GM03348 (cell line): ENCODE measurements at regions not wholly inside any gene's neighbourhood (a gene's known extent, or its start where the extent isn't known, plus 50 kb on each side); places are given as distances from the start of the nearest gene placed in this dataset.
"Not testable (repeated sequence)": the region's sequence is repeated elsewhere in the genome, so short reads cannot be mapped to it uniquely, and the experiment has no call there.

Experiments used
- DNase-seq: peaks from one replicate; pipeline ENCODE4 v3.0.0; 2012; ENCODE audit warnings: low spot score

GRCh38 chr10:38209332-38209731 lies 115.2 kb downstream of the ZNF37A start:
- no peak for DNase-seq

- DNase-seq = not testable (repeated sequence)
These were observed 115.6 kb downstream of the ZNF37A start for GRCh38 chr10:38209748-38210147.

GRCh38 chr10:38212460-38212859 lies 118.3 kb downstream of the ZNF37A start:
- no peak for DNase-seq

DNA sequence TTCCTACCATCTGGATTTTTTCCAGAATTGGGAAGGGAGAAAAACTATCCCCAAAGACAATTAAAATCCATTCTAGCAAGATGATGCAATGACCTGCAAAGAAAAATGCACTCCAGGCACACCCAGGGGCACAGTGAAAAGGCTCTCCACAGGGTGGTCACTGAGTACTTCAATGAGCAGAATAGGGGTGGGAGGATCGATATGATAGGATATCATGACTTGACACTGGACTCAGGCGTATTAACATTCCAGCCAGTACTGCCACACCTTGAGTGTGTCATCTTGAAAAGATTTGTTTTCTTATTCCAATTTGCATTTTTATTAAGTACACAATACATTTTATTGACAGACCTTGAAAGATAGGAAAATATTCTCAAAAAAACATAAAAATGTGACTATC lies 132.2 kb downstream of the ZNF37A start:
- DNase-seq = no peak

DNA sequence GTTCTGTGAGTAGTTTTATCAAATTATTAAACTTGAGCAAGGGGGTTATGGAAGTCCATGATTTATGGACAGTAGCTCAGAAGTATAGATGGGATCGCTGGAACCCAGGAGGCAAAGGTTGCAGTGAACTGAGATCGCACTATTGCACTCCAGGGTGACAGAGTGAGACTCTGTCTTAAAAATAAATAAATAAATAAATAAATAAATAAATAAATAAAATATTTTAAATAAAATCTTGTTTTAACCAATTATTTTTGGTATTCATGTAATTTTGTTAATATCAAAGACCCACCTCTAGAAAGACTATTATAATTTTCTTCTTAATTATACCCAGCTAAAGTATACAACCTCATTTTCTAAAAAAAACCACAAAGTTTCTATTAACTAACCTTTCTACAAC lies 134.3 kb downstream of the ZNF37A start:
- no peak for DNase-seq

- DNase-seq = not testable (repeated sequence)
These were observed 144.3 kb downstream of the ZNF37A start for GRCh38 chr10:38238479-38238878.

GRCh38 chr10:38242061-38242649 lies 148.0 kb downstream of the ZNF37A start:
- DNase-seq = not testable (repeated sequence)

- DNase-seq = not testable (repeated sequence)
These were observed 154.0 kb downstream of the ZNF37A start for GRCh38 chr10:38248113-38248512.

DNA sequence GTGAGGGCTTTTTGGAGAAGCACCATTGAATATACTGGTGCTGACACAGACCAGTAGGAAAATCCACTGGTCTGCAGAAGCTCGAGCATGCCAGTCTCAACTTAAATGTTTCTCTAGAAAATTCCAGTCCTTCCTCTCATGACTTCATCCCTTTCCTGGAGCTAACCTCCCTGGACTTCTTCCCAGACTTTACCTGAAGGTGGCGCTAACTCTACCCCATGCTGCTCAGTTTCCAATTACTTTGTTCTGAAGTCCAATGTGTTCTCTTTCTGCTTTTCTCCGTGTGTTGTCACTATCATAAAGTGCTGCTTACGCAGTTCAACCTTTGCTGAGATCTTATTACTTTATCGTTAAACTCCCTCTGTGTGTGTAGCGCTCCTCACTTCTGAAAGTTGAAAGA lies 158.4 kb downstream of the ZNF37A start:
- not testable (repeated sequence) for DNase-seq

- DNase-seq = not testable (repeated sequence)
These were observed 173.4 kb downstream of the ZNF37A start for GRCh38 chr10:38267555-38267954.

DNA sequence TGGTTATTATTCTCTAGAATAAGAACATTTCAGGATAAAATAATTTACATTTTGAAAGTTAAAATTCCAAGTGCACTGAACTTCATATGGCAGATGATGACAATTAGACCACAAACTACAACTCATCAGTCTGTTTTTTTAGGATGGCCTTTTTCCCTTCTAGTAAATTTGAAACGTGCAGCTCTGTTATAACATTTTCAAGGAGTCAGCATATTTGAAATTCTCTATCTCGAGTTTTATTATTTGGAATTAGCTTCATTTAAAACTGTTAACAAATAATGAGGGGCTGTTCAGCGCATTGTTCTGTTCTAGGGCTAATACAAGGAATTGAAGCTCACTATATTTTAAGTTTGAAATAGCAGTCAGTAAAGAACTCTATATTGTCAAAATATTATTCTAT lies 176.9 kb downstream of the ZNF37A start:
- DNase-seq = not testable (repeated sequence)

DNA sequence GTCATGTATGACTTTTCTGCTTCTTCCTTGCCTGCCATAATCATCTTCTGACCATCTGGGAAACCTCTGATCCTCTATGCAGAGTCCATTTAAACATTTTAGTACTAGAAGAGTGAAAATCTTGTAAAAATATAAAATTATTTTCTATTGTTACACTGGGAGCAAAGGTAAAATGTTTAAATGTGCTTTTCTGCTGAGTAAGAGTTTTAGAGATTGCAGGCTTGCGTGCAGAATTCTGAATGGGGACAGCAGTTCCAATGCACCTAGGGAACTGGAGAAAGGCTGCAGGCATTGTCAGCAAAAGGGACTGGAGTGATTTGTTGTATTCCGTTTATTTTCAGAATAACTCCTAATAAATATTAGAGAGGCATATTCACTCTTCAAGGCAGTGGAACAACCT lies 180.7 kb downstream of the ZNF37A start:
- not testable (repeated sequence) for DNase-seq

- not testable (repeated sequence) for DNase-seq
These were observed 198.4 kb downstream of the ZNF37A start for GRCh38 chr10:38292560-38292959.

GRCh38 chr10:38310111-38310510 lies 216.0 kb downstream of the ZNF37A start:
- not testable (repeated sequence) for DNase-seq

DNA sequence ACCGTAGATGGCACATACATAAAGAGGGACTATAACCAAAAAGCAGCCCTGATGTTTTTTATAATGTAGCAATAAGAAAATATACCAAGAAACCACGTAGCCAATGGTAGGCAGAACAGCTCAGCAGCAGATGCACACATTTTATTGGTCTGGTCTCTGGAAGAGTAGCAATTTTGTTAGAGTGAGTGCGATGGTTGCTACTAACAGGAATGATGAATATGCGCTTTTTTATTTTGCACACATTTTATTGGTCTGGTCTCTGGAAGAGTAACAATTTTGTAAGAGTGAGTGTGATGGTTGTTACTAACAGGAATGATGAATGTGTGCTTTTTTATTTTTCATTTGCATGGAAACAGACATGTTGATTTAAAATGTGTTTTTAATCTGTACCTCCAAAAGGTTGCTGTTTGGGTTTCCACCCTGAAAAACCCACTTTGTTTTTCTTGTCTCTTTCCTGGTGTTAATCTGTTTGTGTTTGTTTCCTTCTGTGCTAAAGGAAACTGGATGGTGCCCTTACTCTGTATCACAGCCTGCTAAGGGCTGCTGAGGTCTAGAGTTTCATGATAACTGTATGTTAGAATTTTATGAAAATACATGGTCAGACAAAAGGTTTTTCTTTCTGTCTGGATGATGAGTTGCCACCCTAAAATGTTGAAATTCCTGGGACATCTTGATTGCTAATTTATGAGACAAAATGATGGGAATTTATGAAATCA lies 221.1 kb downstream of the ZNF37A start:
- not testable (repeated sequence) for DNase-seq

DNA sequence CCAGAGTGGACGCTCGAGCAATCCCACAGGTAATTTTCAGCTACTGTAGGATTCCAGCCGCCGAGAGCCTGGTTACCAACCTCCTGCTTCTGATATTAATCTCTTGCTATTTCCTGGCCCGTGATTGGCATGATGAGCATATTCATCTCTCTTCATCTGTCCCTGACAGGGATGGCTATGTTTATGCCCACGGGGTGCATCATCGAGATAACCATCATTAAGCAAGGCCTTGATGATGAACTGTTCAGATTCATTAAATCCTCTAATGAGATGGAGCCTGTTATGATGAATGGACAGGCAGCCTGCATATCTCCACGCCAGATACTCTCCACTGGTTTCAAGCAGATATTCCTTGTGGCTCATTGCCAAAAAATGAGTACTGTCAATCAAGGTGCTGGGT lies 227.3 kb downstream of the ZNF37A start:
- DNase-seq = not testable (repeated sequence)

- DNase-seq = not testable (repeated sequence)
These were observed 236.2 kb downstream of the ZNF37A start for GRCh38 chr10:38330306-38330705.

- not testable (repeated sequence) for DNase-seq
These were observed 237.0 kb downstream of the ZNF37A start for GRCh38 chr10:38331106-38331505.

- not testable (repeated sequence) for DNase-seq
These were observed 239.6 kb downstream of the ZNF37A start for GRCh38 chr10:38333699-38334098.

DNA sequence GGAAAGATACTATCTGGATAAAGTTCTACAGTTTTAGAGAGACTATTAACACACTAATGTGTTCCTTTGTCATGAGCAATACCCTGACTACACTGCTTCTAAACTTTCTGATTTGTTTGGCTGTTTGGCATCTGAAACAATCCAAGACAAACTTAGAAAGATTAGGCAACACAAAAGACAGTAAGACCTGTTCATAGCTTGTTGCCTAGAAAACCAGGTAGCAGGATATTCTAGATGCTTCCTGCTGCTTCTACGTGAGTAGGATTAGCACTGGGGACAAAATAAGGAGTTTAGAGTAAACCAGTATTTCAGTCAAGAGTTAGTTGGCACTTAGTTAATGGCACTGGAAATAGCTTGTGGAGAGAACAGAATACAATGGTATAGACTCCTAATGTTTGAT lies 256.5 kb downstream of the ZNF37A start:
- DNase-seq = not testable (repeated sequence)

DNA sequence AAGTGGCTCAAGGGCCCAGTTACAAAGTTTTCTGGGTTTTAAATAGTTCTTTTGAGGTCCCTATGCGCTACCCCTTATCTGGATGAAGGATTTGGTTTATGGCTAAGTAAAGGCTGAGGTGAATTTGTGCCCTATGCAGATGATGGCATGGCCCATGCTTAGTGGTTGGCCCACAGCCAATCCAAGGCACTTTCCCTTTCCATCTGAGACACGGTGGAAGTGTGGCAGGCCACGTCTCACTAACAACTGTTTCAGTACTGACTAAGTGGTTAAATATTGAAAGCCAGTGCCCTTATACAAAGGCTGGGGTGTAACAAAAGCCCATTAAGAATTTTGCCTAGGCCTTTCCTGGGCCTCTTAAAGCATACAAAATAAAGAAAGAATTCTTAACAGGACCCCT lies 260.3 kb downstream of the ZNF37A start:
- not testable (repeated sequence) for DNase-seq

GRCh38 chr10:38355911-38356526 lies 261.9 kb downstream of the ZNF37A start:
- peak; percentile 6 for DNase-seq

DNA sequence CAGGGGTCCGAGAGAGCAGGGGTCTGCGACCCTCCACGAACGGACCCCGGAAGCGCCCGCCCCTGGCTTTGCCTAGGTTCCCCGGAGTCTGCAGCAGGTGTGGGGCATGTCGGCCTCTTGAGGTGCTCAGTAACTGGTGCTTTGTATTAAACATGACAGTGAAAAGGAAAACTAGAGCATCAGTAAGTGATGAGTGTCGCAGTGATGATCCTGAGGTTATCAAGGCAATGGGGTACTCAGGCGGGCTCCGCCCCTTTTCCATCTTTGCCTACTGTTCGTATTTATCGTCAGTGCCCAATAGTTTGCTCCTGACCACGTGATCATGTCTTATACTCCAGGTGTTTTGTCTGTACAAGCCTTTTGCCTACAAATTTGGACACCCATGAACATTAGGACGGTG lies 262.4 kb downstream of the ZNF37A start:
- DNase-seq = not testable (repeated sequence)
